H1 (cell line): ENCODE measurements at regions not wholly inside any gene's neighbourhood (a gene's known extent, or its start where the extent isn't known, plus 50 kb on each side); places are given as distances from the start of the nearest gene placed in this dataset.

ENCODE experiments used
- CTCF ChIA-PET: fragments of 300-600 bp; sonication (Branson Sonifier 250); formaldehyde crosslinking; loops from one replicate; lab custom pipeline; 2021; ENCODE audit not compliant: partially characterized antibody; lab: Charles Lee
- POLR2A ChIA-PET: fragments of 300-600 bp; sonication (Branson Sonifier 250); formaldehyde crosslinking; loops from one replicate; lab custom pipeline; 2021; ENCODE audit warnings: inconsistent platforms; ENCODE audit not compliant: partially characterized antibody; lab: Charles Lee
- DNase-seq, 2 experiments: peaks; one replicate each; pipeline versions ENCODE4 v3.0.0 to v3.0.0-alpha.2; 2010 to 2022; ENCODE audit warnings: low spot score in 2 of 2, low read depth in 1 of 2, mixed read lengths in 1 of 2
- FAIRE-seq: peaks from 2 replicates; lab custom pipeline; 2011; peaks lifted over from hg19 to GRCh38; lab: Jason Lieb, UNC
- H2AFZ ChIP-seq: 2 replicates; pipeline ENCODE4 v1.8.1; 2012; ENCODE audit warnings: low read length, inconsistent platforms
- H2AK5ac ChIP-seq: 2 replicates; pipeline ENCODE4 v1.6.1; 2013; ENCODE audit warnings: low read depth, low read length
- H2BK120ac ChIP-seq: replicated peaks from 2 replicates; pipeline ENCODE3; 2013; ENCODE audit warnings: low read depth, low read length, inconsistent platforms
- H2BK12ac ChIP-seq: 2 replicates; pipeline ENCODE4 v1.6.1; 2013; ENCODE audit warnings: low read depth, low read length
- H2BK15ac ChIP-seq: 2 replicates; pipeline ENCODE4 v1.6.1; 2013; ENCODE audit warnings: low read length
- H2BK20ac ChIP-seq: 2 replicates; pipeline ENCODE4 v1.6.1; 2013; ENCODE audit warnings: low read length
- H2BK5ac ChIP-seq: 2 replicates; pipeline ENCODE4 v1.6.1; 2013; ENCODE audit warnings: low read depth, low read length
- H3K14ac ChIP-seq: 2 replicates; pipeline ENCODE4 v1.6.1; 2013; ENCODE audit warnings: inconsistent platforms; ENCODE audit not compliant: insufficient read length
- H3K18ac ChIP-seq: 2 replicates; pipeline ENCODE4 v1.6.1; 2013; ENCODE audit warnings: low read length; ENCODE audit errors: extremely low read depth
- H3K23ac ChIP-seq: 2 replicates; pipeline ENCODE4 v1.6.1; 2013; ENCODE audit warnings: inconsistent platforms; ENCODE audit not compliant: insufficient read length
- H3K23me2 ChIP-seq: 2 replicates; pipeline ENCODE4 v1.6.1; 2013; ENCODE audit warnings: low read depth, low read length
- H3K27ac ChIP-seq: 2 replicates; pipeline ENCODE4 v1.6.1; 2011; ENCODE audit warnings: low read depth, low read length, inconsistent platforms
- H3K27me3 ChIP-seq, 4 experiments: replicated peaks in 1 of 4; 1 replicate in 1 of 4; 2 replicates in 3 of 4; pipeline versions ENCODE4 v1.6.1 to v1.8.1; 2011 to 2013; ENCODE audit warnings: low read length in 3 of 4, mild to moderate bottlenecking in 3 of 4, inconsistent platforms in 2 of 4, mixed read lengths in 2 of 4, moderate library complexity in 1 of 4; ENCODE audit not compliant: control insufficient read depth in 3 of 4, insufficient read depth in 3 of 4; ENCODE audit errors: extremely low read depth in 1 of 4
- H3K36me3 ChIP-seq, 4 experiments: 2 replicates each; pipeline versions ENCODE4 v1.6.1 to v1.8.1; 2011 to 2013; ENCODE audit warnings: mild to moderate bottlenecking in 4 of 4, low read length in 3 of 4, moderate library complexity in 2 of 4, control low read depth in 1 of 4, inconsistent platforms in 1 of 4; ENCODE audit not compliant: insufficient read depth in 4 of 4, control insufficient read depth in 2 of 4
- H3K4ac ChIP-seq: replicated peaks from 2 replicates; pipeline ENCODE3; 2013; ENCODE audit warnings: low read length, low read depth, mixed read lengths, inconsistent platforms; ENCODE audit not compliant: insufficient read length
- H3K4me1 ChIP-seq, 4 experiments: replicated peaks in 1 of 4; 1 replicate in 1 of 4; 2 replicates in 3 of 4; pipeline versions ENCODE4 v1.6.1 to v1.8.1; 2011 to 2013; ENCODE audit warnings: low read length in 3 of 4, inconsistent platforms in 2 of 4, mixed read lengths in 1 of 4; ENCODE audit not compliant: insufficient read depth in 4 of 4, control insufficient read depth in 3 of 4
- H3K4me2 ChIP-seq, 2 experiments: 2 replicates each; pipeline versions ENCODE4 v1.6.1 to v1.8.1; 2011 to 2013; ENCODE audit warnings: low read depth in 2 of 2, low read length in 2 of 2, control low read depth in 1 of 2, inconsistent platforms in 1 of 2, mild to moderate bottlenecking in 1 of 2; ENCODE audit not compliant: insufficient read depth in 1 of 2
- H3K4me3 ChIP-seq, 4 experiments: fragments of 200-600, 300-600 bp in 1 of 4; sonication (generic), shearing (Covaris generic), sonication (Bioruptor Twin) in 1 of 4; 2 replicates each; pipeline versions ENCODE4 v1.5.1 to v1.8.1; 2011 to 2016; ENCODE audit warnings: low read length in 4 of 4, low read depth in 3 of 4, control low read depth in 2 of 4, inconsistent platforms in 2 of 4, mild to moderate bottlenecking in 2 of 4, mixed read lengths in 1 of 4, moderate library complexity in 1 of 4; ENCODE audit not compliant: insufficient read depth in 2 of 4; ENCODE audit errors: extremely low read depth in 1 of 4
- H3K56ac ChIP-seq: replicated peaks from 2 replicates; pipeline ENCODE3; 2013; ENCODE audit warnings: low read depth, mild to moderate bottlenecking, mixed read lengths, low read length, inconsistent platforms; ENCODE audit not compliant: insufficient read length
- H3K79me1 ChIP-seq: 2 replicates; pipeline ENCODE4 v1.6.1; 2013; ENCODE audit warnings: low read depth, low read length, control low read depth
- H3K79me2 ChIP-seq, 2 experiments: 2 replicates each; pipeline versions ENCODE4 v1.6.1 to v1.8.1; 2012 to 2013; ENCODE audit warnings: low read length in 2 of 2, mild to moderate bottlenecking in 2 of 2, inconsistent platforms in 1 of 2; ENCODE audit not compliant: insufficient read depth in 2 of 2, control insufficient read depth in 1 of 2
- H3K9ac ChIP-seq, 4 experiments: replicated peaks in 1 of 4; 1 replicate in 1 of 4; 2 replicates in 3 of 4; pipeline versions ENCODE4 v1.6.1 to v1.8.1; 2011 to 2013; ENCODE audit warnings: low read depth in 3 of 4, low read length in 3 of 4, control low read depth in 2 of 4, mild to moderate bottlenecking in 2 of 4, moderate library complexity in 2 of 4, inconsistent platforms in 1 of 4; ENCODE audit errors: extremely low read depth in 1 of 4
- H3K9me3 ChIP-seq, 2 experiments: 2 replicates each; pipeline versions ENCODE4 v1.6.1 to v1.8.1; 2012 to 2013; ENCODE audit warnings: mild to moderate bottlenecking in 2 of 2, moderate library complexity in 2 of 2, control low read depth in 1 of 2, inconsistent platforms in 1 of 2, low read depth in 1 of 2, low read length in 1 of 2, mixed read lengths in 1 of 2; ENCODE audit not compliant: insufficient read depth in 2 of 2
- H4K20me1 ChIP-seq, 2 experiments: replicated peaks in 1 of 2; 2 replicates each; pipeline versions ENCODE3 to v1.8.1; 2011 to 2013; ENCODE audit warnings: inconsistent platforms in 2 of 2, low read length in 2 of 2, mild to moderate bottlenecking in 1 of 2; ENCODE audit not compliant: insufficient read depth in 2 of 2, control insufficient read depth in 1 of 2
- H4K5ac ChIP-seq: 2 replicates; pipeline ENCODE4 v1.6.1; 2013; ENCODE audit warnings: low read length, low read depth, mixed read lengths, inconsistent platforms; ENCODE audit not compliant: insufficient read length
- H4K8ac ChIP-seq: 2 replicates; pipeline ENCODE4 v1.8.0; 2013; ENCODE audit warnings: mild to moderate bottlenecking, moderate library complexity, low read length, inconsistent platforms; ENCODE audit not compliant: insufficient read depth; ENCODE audit errors: extremely low read depth
- H4K91ac ChIP-seq: replicated peaks from 2 replicates; pipeline ENCODE3; 2013; ENCODE audit warnings: low read length, mixed read lengths, inconsistent platforms; ENCODE audit not compliant: insufficient read length
- HDAC2 ChIP-seq, 2 experiments: fragments of 300-600 bp in 1 of 2; sonication (generic) in 1 of 2; IDR thresholded peaks; 2 replicates each; pipeline ENCODE4 v1.6.1; 2011 to 2012; ENCODE audit warnings: low read depth in 2 of 2, low read length in 2 of 2, mild to moderate bottlenecking in 2 of 2, moderate library complexity in 2 of 2, borderline replicate concordance in 1 of 2, inconsistent platforms in 1 of 2
- RBBP5 ChIP-seq: IDR thresholded peaks from 2 replicates; pipeline ENCODE4 v1.7.1; 2012; ENCODE audit warnings: low read depth, mild to moderate bottlenecking, inconsistent platforms, low read length, moderate library complexity, borderline replicate concordance
- SP4 ChIP-seq: IDR thresholded peaks from 2 replicates; pipeline ENCODE4 v1.6.1; 2012; ENCODE audit warnings: low read length, inconsistent platforms
- WGBS, 2 experiments: shearing (Covaris generic) in 1 of 2; methylation state at CpG; one replicate each; pipeline versions ENCODE4 v1.1.6 to v1.1.7; 2013 to 2015; ENCODE audit warnings: low lambda C conversion rate in 2 of 2, mixed read lengths in 2 of 2, inconsistent platforms in 1 of 2, low coverage in 1 of 2, missing lambda C conversion rate in 1 of 2; ENCODE audit not compliant: insufficient replicate concordance in 2 of 2, insufficient coverage in 1 of 2, insufficient read length in 1 of 2; ENCODE audit errors: extremely low coverage in 1 of 2, missing lambda C conversion rate in 1 of 2; 5-methylcytosine and 5-hydroxymethylcytosine counted together
- TF ChIP-seq, protein P1 (sequence below): IDR thresholded peaks from 2 replicates; pipeline ENCODE4 v1.6.1; 2012; ENCODE audit warnings: inconsistent platforms

GRCh38 chr10:120212275-120212674 lies 244.8 kb upstream of the PLPP4 start:
- FAIRE-seq (no peak), DNase-seq (no peak)
- H2AK5ac ChIP-seq = no peak overlapping the region
- peaks cover 0 to 5% of the 10 kb centered on the region in 2 experiments; a peak in 2 of 4 replicates for H3K9me3 ChIP-seq
- H3K79me2 ChIP-seq = no peaks in the 10 kb centered on the region
- H3K4me3 ChIP-seq = no peak overlapping the region
- H3K14ac ChIP-seq = no peak overlapping the region
- H4K8ac ChIP-seq = no peak overlapping the region
- H3K4me1 ChIP-seq = no peaks in the 10 kb centered on the region
- ChIA-PET POLR2A (no interaction called here), CTCF (interaction anchor here (1.9 to 6.0 kb wide), 2 partner anchors 8 to 125 kb away, joined by 3 to 43 read pairs; no protein-coding TSS in a partner anchor)
- no peak overlapping the region for H4K5ac ChIP-seq
- no peak overlapping the region for H3K27ac ChIP-seq
- H2AFZ ChIP-seq = no peak overlapping the region
- 89% methylated on average over 2 of the region's 2 CpGs; no CpG with 5 or more reads in 1 of the 2 experiments for WGBS, 2 experiments
- no peak overlapping the region for H2BK20ac ChIP-seq
- no peaks in the 10 kb centered on the region; a peak in 1 of 8 replicates for H3K36me3 ChIP-seq
- H4K20me1 ChIP-seq = no peaks in the 10 kb centered on the region
- TF ChIP-seq HDAC2 (IDR thresholded peaks at IDR 0.05; ENCODE audit: borderline replicate concordance in 1 of 2, low read depth in 2 of 2, low read length in 2 of 2) (no peak), SP4 (no peak), RBBP5 (no peak)
- TF ChIP-seq, protein P1, sequence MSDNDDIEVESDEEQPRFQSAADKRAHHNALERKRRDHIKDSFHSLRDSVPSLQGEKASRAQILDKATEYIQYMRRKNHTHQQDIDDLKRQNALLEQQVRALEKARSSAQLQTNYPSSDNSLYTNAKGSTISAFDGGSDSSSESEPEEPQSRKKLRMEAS = no peak
- no peaks in the 10 kb centered on the region for H3K79me1 ChIP-seq
- no peaks in the 10 kb centered on the region for H3K27me3 ChIP-seq
- no peak overlapping the region for H3K4ac ChIP-seq
- no peak overlapping the region for H3K4me2 ChIP-seq
- no peak overlapping the region for H3K9ac ChIP-seq
- H3K56ac ChIP-seq = no peak overlapping the region
- no peak overlapping the region for H2BK120ac ChIP-seq
- no peak overlapping the region for H2BK15ac ChIP-seq
- no peak overlapping the region for H2BK12ac ChIP-seq
- H3K23me2 ChIP-seq = no peaks in the 10 kb centered on the region
- no peak overlapping the region for H4K91ac ChIP-seq
- no peak overlapping the region for H2BK5ac ChIP-seq
- no peak overlapping the region for H3K23ac ChIP-seq
- no peak overlapping the region for H3K18ac ChIP-seq
